ENCODE measurements at regions not wholly inside any gene's neighbourhood (a gene's known extent, or its start where the extent isn't known, plus 50 kb on each side); places are given as distances from the start of the nearest gene placed in this dataset.

DNA sequence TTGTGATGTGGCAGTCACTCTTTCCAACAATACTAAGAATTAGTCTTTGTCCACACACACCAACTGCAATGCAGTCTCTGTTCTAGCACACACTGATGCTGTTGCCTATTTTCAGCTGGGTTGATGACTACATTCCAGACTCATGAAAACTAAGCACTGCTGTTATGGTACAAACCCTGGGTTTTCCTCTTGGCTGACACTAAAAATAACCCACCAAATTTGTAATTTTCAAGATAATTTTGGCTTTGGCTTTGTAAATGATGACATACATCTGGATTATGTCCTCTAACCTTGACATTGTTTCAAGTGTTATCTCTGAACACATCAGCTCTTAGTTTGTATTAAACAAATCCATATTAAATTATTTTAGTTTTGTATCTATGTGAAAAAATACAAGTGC, 444.8 kb downstream of the PTPRC start:
- TF ChIP-seq POLR2AphosphoS5 (IDR thresholded peaks at IDR 0.05) (no peak), POLR2A (IDR thresholded peaks at IDR 0.05) (no peak)
- TF ChIP-seq, protein P1, sequence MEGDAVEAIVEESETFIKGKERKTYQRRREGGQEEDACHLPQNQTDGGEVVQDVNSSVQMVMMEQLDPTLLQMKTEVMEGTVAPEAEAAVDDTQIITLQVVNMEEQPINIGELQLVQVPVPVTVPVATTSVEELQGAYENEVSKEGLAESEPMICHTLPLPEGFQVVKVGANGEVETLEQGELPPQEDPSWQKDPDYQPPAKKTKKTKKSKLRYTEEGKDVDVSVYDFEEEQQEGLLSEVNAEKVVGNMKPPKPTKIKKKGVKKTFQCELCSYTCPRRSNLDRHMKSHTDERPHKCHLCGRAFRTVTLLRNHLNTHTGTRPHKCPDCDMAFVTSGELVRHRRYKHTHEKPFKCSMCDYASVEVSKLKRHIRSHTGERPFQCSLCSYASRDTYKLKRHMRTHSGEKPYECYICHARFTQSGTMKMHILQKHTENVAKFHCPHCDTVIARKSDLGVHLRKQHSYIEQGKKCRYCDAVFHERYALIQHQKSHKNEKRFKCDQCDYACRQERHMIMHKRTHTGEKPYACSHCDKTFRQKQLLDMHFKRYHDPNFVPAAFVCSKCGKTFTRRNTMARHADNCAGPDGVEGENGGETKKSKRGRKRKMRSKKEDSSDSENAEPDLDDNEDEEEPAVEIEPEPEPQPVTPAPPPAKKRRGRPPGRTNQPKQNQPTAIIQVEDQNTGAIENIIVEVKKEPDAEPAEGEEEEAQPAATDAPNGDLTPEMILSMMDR (IDR thresholded peaks at IDR 0.05) = no peak

All from sigmoid colon (tissue), 4 donors.